GM19467 (cell line): ENCODE measurements at regions not wholly inside any gene's neighbourhood (a gene's known extent, or its start where the extent isn't known, plus 50 kb on each side); places are given as distances from the start of the nearest gene placed in this dataset.
"Not testable (repeated sequence)": the region's sequence is repeated elsewhere in the genome, so short reads cannot be mapped to it uniquely, and the experiment has no call there.

ENCODE experiments used
- ATAC-seq: cut with Tn5 transposase; IDR thresholded peaks from one replicate; pipeline ENCODE4 v1.9.1; 2021; ENCODE audit warnings: mild to moderate bottlenecking, moderate library complexity; ENCODE audit not compliant: unreplicated experiment

DNA sequence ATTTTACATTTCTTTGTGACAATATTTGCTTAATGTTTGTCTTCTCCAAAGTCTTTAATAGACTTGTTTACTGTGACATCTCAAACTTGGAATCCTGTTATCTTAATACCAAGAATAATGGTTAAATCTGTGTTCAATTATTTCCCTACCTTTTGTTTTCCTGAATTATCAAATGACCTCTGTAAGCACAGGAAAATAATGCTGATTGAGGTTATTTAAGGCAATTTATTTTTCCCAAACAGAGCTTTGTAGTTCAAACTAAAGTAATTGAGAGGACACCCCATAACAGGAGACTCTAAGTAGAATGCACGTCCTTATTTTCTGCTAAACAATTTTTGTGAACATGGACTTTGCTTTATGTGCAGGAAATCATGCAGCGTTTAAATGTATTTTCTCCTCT is 195.0 kb downstream of the BTBD3 start:
- ATAC-seq: no peak

DNA sequence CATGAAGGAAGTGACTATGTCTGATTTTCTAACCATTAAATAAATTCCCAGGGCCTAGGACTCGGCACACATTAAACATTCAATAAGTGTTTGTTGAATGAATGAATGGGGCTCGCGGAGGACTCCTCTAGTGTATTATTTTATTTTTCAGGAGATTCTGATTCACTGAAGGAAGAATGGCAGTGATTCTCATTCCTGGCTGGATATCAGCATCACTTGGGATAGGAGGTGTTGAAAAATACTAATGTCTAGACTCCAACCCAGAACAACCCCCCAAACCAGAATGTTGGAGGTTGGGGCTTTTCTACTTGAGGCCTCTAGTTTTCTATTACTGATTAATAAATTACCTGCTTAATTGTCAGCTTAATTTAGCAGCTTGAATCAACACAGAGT is 195.4 kb downstream of the BTBD3 start:
- ATAC-seq: no peak

DNA sequence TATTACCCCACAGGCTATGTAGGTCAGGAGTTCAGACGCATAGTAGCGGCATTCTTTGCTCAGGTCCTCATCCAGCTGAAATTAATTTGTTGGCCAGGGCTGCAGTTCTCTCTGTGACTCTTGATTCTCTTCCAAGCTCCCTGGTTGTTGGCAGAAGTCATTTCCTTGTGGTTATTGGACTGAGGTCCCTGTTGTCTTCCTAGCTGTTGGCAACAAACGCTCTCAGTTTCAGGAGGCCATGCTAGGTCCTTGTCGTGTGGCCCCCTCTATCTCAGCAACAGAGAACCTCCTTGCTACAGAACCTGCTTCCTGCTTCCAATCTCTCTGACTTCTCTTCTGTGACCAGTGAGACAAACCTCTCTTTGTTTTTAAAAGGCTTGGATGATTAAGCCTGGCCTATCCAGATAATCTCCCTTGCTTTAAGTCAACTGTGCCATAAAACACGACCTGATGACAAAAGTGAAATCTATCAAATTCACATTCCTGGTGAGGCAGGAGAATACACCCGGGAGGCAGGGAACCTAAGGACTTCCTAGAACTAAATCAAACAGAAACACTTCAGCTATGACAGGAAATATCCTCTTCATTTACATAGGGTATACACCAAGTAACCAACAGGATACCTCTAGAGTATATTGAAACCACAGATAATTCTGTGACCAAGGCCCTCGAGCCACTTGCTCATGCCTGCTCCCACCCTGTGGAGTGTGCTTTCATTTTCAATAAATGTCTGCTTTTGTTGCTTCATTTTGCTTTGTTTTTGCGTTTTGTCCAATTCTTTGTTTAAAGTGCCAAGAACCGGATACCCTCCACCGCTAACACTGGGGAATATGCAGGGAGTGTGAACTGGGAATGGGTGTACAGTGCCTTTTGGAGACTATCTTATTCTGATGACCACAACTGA is 196.0 kb downstream of the BTBD3 start:
- no peak for ATAC-seq

DNA sequence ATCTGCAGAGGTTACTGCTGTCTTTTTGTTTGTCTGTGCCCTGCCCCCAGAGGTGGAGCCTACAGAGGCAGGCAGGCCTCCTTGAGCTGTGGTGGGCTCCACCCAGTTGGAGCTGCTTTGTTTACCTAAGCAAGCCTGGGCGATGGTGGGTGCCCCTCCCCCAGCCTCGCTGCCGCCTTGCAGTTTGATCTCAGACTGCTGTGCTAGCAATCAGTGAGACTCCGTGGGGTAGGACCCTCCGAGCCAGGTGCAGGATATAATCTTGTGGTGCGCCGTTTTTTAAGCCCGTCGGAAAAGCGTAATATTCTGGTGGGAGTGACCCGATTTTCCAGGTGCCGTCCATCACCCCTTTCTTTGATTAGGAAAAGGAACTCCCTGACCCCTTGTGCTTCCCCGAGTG is 211.4 kb downstream of the BTBD3 start:
- not testable (repeated sequence) for ATAC-seq

DNA sequence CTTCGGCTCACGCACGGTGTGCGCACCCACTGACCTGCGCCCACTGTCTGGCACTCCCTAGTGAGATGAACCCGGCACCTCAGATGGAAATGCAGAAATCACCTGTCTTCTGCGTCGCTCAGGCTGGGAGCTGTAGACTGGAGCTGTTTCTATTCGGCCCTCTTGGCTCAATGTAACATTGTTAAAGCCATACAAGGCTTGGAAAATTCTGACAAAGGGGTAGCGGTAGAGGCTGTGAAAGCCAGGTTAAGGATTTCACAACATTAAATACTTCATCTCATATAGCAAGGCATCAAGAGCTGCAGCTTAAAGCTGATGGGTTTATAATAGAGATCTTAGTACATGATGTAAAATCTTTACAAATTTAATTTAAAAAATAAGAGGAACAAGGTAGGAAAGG is 211.8 kb downstream of the BTBD3 start:
- ATAC-seq: not testable (repeated sequence)

DNA sequence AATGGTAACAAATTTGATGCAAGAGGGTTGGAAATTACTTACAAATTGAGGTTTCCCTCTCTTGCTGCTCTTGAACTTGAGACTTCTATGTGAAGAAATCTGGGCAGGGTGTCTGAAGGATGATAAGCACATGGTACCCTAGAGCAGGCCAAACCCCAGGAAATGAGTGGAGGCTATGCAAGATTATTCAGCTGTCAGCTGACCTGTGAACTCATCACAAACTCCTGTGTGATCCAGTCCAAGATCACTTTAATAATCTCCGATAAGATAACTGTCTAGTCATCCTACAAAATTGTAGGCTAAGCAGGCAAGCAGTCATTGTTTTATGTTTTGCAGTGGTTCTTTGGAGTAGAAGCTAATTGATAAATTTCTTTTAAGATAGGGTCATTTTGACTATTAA is 213.1 kb downstream of the BTBD3 start:
- no peak for ATAC-seq

DNA sequence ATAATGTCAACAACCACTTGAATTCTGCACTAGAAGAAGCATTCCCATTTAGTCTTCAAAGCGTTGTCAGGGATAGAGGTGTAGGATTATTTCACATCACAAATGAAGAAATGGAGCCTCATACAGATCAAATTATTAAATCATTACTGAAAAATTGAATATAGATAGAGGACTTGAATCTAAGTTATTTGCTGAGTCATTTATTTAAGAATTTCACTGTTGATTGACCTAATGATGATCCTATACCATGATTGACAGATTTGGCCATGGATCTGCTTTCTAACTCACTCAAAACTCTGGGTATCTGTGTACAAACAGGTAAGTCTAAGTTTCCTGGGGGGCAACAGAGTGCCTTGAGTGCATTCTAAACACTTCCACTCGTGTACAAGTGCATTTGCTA is 215.9 kb downstream of the BTBD3 start:
- no peak for ATAC-seq

DNA sequence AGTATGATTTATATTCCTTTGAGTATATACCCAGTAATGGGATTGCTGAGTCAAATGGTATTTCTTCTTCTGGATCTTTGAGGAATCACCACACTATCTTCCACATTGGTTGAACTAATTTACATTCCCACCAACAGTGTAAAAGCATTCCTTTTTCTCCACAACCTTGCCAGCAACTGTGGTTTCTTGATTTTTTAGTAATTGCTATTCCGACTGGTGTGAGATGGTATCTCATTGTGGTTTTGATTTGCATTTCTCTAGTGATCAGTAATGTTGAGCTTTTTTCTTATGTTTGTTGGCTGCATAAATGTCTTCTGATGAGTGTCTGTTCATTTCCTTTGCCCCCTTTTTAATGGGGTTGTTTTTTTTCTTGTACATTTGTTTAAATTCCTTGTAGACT is 228.3 kb downstream of the BTBD3 start:
- not testable (repeated sequence) for ATAC-seq

DNA sequence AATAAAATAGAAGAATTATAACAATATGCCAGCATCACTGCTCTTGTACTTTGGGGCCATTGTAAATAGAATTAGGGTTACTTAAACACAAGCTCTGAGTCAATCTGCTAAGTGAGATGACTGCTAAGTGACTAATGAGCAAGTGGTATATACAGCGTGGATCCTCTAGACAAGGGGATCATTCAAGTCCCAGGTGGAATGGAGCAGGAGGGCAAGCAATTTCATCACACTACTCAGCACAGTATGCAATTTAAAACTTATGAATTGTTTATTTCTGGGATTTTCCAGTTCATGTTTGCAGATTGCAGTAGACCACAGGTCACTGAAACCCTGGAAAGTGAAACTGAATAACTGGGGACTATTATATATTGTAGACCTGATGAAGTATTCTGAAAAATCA is 235.3 kb downstream of the BTBD3 start:
- no peak for ATAC-seq

DNA sequence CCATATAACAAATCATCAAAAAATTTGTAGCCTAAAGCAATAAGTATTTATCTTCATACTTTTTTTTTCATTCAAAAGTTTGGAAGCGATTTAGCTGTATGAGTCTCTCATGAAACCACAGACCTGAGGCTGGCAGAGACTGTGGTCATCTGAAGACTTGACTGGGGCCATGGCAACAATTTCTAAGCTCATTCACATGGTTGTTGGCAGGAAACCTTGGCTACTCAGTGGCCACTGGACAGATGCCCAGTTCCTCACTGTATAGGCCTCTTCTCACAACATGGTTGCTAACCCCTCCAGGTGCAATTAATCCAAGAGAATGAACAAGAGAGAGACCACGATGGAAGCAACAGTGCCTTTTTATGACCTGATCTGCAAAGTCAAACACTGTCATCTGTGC is 235.9 kb downstream of the BTBD3 start:
- ATAC-seq: no peak

DNA sequence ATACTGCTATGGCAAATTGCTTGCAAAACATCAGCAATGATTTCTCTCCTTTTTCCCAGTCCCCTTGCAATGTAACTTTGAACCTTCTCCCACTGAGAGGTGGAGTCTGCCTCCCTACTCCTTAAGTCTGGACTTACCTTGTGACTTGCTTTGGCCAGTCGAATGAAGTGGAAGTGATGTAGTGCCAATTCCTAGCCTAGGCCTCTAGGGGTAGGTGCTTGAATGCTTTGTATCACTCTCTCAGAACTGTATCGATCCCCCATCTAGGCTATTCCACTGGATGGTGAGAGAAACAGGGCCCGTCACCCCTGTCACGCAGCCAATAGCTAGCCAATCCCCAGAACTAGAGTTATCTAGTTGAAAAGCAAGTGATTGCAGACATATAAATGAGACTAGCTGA is 238.6 kb downstream of the BTBD3 start:
- no peak for ATAC-seq

DNA sequence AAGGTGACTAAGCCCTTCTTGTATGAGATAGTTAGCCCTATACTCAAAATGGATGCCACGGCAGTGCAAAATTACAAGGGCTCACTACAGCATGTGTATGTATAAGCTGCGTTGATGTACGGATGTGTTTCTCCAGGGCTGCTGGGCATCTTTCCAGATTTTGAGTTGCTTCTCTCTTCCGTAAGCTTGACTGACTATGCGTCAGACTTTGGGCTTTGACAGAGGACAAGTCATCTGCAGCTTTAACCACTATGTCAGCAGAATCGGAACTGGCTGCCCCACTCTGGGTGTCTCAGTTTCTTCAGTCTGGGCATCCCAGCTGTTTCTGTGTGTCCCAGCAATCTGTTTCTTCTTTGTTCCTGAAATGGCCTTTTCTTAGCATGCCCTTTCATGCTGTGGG is 241.6 kb downstream of the BTBD3 start:
- ATAC-seq: no peak

DNA sequence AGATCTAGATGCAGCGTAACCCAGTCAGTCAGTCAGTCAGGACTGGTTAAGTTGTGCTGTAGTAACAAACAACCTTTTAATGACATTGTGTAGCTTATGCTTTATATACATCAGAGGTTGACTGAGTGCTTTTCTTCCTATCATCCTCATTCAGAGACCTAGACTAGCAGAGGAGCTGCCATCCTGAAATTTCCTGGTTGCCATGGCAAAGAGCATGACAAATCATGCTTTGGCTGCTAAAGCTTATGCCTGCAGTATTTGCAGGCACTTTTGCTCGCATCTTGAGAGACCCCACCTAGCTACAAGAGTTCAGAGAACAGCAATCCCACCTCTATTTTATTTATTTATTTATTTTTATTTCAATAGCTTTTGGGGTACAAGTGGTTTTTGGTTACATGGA is 244.0 kb downstream of the BTBD3 start:
- no peak for ATAC-seq

DNA sequence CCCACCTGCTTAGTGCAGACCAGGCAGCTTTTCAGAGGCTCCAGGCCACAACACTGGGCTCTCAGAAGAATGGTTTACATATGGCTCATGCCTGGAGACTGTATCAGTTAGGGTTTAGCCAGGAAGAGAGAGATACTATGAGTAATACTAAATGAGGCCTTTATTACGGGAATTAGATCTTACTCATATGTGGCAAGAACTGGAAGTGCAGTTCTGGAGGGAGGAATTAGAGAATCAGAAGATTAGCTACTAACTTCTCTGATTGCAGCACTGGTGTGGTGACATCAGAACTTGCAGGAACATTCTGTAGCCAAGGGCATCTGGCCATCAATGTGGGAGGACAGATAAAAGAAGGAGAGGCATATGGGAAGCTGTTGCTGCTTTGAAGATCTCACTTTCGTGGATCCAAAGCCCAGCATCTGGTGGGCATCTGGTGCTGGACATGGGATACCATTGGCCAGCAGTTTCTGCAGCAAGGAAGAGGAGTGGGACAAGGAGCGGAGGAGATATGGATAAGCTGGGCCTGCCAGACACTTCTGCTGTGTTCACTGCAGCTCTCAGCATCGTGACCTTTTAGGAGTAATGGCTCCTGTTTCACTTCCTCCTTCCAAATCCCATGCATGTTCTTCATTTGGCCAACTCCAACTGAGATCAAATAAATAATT is 248.5 kb downstream of the BTBD3 start:
- ATAC-seq: no peak

DNA sequence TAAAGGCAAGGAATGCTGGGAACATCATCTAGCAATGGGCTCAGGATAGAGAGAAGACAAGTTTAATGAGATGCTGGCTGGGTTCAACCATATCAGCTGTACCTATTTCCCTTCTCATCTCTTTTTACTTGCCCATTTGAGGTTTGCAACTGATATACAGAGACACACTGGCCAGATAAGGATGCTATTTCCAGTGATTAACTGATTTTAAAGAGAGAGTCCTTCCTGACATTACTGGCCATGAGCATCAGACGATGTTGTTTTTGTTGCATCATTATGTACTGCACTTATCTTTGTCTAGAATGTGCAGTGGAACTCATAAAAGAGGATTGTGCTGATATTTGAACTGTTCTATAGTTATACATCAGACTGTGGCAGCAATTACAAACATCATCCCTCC is 252.7 kb downstream of the BTBD3 start:
- ATAC-seq: no peak

DNA sequence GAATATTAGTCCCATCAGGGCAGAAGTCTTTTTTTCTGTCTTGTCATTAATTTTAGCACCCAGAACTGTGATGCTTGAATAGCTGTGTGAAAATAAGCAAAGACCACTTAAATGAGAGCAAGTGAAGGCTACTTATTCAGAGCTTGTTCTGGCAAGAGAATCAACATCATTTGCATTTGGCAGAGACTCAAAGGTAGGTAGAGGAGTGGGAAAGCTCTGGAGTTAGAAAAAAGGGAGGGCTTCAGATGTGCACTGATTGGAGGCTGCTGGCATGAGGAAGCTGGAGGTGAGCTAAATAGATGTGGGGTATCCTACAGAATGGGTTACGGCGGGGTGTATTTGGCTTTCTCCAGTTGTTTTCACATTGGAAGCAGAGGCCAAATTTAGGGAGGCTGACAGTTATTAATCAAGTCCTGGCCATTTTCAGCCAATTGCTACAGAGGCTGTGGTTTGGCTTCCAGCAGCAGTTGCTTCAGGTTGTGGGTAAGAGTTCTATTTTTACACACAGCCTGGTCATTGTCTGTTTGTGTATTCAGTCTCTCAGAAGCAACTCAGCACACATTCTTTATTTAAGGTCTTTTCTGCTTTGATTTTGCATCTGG is 254.3 kb downstream of the BTBD3 start:
- no peak for ATAC-seq

DNA sequence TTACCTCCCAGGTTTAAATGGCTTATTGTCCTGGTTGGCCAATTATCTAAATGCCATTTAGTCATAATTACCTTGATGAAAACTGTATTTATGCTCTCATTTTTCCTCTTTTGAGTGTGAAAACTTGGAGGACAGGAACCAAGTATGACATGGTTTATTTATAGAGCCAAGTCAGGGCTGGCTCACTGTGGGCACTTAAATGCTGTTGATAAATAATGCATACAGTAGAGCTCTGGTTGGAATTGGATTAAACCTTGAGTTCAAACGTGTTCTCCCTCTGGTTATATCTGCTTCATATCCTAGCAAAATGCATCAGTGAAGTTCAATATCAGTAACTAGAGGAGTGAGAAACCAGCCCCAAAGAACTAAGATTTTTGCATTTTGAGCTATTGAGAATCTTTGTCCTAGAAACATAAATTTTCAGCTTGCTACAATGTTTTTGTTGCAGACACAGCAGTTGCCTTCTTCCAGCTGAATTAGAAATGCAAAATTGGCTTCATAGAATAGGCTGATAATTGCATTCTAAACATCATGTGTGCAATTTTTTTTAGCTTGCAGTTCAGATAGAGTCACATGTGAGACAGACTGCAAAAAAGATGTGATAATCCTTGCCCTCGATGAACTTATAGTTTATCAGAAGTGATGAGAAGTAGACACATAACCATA is 255.8 kb downstream of the BTBD3 start:
- no peak for ATAC-seq

DNA sequence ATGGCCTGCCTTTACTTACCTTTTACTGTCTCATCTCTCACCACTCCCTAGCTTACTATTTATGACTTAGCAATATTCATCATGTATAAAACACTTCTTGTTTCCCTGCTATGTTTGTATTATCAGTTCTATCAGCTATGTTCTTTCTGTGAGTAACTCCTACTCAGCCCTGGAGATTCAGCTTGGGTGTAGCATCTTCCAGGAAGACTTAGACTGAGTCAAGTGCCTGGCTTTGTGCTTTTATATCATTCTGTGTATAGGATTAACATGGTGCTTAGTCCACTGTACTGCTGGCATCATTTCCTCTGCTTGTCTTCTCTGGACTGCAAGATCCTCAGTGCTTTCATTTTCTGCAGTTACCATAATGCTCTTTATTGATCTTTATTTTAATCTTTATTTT is 257.8 kb downstream of the BTBD3 start:
- ATAC-seq: no peak

DNA sequence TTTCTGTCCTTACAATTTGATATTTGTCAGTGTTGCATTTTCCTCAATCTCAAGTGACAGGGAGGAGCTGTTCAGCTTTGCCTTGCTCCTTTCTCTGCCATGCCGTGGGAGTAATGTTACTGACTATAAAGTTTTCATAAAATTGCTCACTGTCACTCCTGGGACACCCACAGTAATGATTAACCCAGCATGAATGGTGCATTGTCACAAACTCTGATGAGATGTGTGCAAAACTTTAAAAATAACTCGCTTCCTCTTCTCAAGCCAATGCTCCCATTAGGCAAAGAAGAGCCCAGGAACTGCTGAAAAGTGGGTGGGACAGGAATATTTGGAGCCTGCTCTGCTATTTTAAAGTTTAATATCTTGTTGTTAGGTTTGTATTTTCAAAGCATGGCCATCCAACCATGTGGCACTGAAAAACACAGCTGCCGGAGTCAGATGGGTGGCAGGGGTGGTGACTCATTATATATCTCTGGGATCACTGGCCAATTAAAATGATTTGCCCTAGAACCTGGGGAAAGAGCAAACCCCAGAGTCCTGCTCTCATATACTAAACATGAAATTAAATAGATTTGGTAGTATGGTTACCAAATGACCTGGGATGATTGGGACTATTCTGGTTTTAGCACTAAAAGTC is 260.1 kb downstream of the BTBD3 start:
- ATAC-seq: no peak

DNA sequence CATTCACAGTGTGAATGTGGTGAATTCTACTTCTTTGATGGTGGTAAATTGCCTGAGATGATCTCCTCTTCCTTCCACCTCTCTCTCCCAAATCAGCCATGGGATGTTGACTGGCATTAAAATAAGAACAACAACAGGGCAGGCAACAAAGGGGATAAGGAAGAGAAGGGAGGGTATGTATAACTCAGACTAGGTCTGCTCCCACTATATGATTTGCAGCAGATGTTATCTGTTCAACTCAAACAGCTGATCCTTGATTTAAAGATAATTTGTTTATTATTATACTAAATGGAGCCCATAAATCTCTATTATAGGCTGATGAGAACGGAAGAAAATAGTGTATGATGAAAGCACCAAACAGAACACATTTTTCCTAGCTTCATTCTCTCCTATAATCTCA is 262.0 kb downstream of the BTBD3 start:
- ATAC-seq: no peak

DNA sequence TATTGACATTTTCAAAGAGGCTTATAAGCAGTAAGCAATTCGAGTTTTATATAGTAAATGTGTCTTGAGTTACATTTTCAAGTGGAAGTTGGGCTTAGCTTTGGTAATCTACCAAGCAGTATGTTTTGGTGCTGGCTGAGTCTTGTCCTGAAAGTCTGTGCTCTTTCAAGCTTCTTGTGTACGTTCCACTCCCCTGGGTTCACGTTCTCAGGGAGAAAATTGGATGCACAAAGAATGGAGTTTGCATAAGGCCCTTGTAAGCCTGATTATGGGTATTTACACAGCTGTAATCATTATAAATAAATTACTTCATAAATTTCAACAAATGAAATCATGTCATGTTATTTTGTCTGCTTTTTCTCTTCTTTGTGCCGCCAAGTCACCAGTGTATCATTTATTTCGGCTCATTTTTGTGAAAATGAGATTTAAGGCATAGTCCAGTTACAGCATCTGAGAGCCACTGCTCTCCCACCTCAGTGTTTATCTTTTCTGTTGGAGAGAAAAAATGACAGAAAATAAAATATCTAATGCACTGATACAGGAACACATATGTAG is 262.5 kb downstream of the BTBD3 start:
- ATAC-seq: no peak
